Prostate gland (tissue), 2 donors: ENCODE measurements at regions not wholly inside any gene's neighbourhood (a gene's known extent, or its start where the extent isn't known, plus 50 kb on each side); places are given as distances from the start of the nearest gene placed in this dataset.

Experiments used
- POLR2A ChIP-seq: fragments of 450-650 bp; IDR thresholded peaks from one replicate; pipeline ENCODE4 v1.6.1; 2016; ENCODE audit warnings: antibody characterized with exemption, mild to moderate bottlenecking
- POLR2AphosphoS5 ChIP-seq: sonication (generic); formaldehyde crosslinking; IDR thresholded peaks from one replicate; pipeline ENCODE4 v1.6.1; 2017; ENCODE audit warnings: antibody characterized with exemption
- TF ChIP-seq, protein P1 (sequence below), 4 experiments: fragments of 200-600 bp in 2 of 4; fragments of 450-650 bp in 2 of 4; sonication (generic) in 2 of 4; IDR thresholded peaks; 1 replicate in 3 of 4; 2 replicates in 1 of 4; pipeline ENCODE4 v1.5.1; 2016 to 2019; ENCODE audit warnings: antibody characterized with exemption in 4 of 4, mild to moderate bottlenecking in 2 of 4, moderate library complexity in 2 of 4

DNA sequence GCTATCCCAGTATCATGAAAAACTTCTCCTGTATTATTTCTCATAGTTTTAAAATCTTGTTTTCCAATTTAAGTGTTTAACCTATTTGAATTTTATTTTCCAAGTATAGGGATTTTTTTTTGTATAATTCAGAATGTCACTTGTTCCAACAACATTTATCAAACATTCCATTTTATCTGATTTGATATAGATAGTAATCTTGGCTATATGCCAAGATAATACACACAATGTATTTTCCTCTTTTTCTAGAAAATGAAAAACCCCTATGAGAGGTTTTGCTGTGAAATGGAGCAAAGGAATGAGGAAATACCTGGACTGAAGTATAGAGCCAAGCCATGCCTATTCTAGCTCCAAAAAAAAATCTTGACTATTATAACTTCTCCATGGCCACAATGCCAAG is 628.9 kb downstream of the HTR1B start:
- TF ChIP-seq, protein P1, sequence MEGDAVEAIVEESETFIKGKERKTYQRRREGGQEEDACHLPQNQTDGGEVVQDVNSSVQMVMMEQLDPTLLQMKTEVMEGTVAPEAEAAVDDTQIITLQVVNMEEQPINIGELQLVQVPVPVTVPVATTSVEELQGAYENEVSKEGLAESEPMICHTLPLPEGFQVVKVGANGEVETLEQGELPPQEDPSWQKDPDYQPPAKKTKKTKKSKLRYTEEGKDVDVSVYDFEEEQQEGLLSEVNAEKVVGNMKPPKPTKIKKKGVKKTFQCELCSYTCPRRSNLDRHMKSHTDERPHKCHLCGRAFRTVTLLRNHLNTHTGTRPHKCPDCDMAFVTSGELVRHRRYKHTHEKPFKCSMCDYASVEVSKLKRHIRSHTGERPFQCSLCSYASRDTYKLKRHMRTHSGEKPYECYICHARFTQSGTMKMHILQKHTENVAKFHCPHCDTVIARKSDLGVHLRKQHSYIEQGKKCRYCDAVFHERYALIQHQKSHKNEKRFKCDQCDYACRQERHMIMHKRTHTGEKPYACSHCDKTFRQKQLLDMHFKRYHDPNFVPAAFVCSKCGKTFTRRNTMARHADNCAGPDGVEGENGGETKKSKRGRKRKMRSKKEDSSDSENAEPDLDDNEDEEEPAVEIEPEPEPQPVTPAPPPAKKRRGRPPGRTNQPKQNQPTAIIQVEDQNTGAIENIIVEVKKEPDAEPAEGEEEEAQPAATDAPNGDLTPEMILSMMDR (IDR thresholded peaks at IDR 0.05), result no peak
- no peak for TF ChIP-seq POLR2A
- TF ChIP-seq POLR2AphosphoS5, result no peak
